Endothelial cell of umbilical vein (primary cell): ENCODE measurements at regions not wholly inside any gene's neighbourhood (a gene's known extent, or its start where the extent isn't known, plus 50 kb on each side); places are given as distances from the start of the nearest gene placed in this dataset.

Experiments used
- BruUV-seq: library from RNA; stranded (reverse); fragments of 400-500 nt; replicated peaks from 2 replicates; lab custom pipeline; 2021; lab: Mats Ljungman, UMichigan
- CTCF ChIA-PET: fragments of 300-600, 350-600 bp; sonication (Branson Sonifier 250); formaldehyde crosslinking; loops from one replicate; lab custom pipeline; 2021; ENCODE audit warnings: antibody characterized with exemption, inconsistent platforms; lab: Charles Lee
- POLR2A ChIA-PET: fragments of 300-600, 350-600 bp; sonication (Branson Sonifier 250); formaldehyde crosslinking; loops from one replicate; lab custom pipeline; 2021; ENCODE audit warnings: antibody characterized with exemption, inconsistent platforms; lab: Charles Lee
- DNase-seq: peaks from one replicate; pipeline ENCODE4 v3.0.0-alpha.2; 2011; ENCODE audit warnings: low read depth, low spot score
- FAIRE-seq: peaks from 2 replicates; lab custom pipeline; 2011; peaks lifted over from hg19 to GRCh38; lab: Jason Lieb, UNC
- H2AFZ ChIP-seq: 2 replicates; pipeline ENCODE4 v1.6.0; 2012; ENCODE audit warnings: low read depth, low read length, control low read depth, inconsistent platforms
- H3K27ac ChIP-seq: 2 replicates; pipeline ENCODE4 v1.5.1; 2011; ENCODE audit warnings: low read depth, mild to moderate bottlenecking, control low read depth, low read length, moderate library complexity; ENCODE audit not compliant: insufficient read depth
- H3K27me3 ChIP-seq, 2 experiments: 2 replicates each; pipeline versions ENCODE4 v1.6.0 to v1.6.1; 2011; ENCODE audit warnings: low read length in 2 of 2, mixed read lengths in 1 of 2; ENCODE audit not compliant: control insufficient read depth in 2 of 2, insufficient read depth in 2 of 2
- H3K36me3 ChIP-seq, 2 experiments: 2 replicates in 1 of 2; 3 replicates in 1 of 2; pipeline ENCODE4 v1.5.1; 2011; ENCODE audit warnings: low read length in 2 of 2, mild to moderate bottlenecking in 1 of 2, moderate library complexity in 1 of 2; ENCODE audit not compliant: control insufficient read depth in 2 of 2, insufficient read depth in 2 of 2; ENCODE audit errors: extremely low read depth in 1 of 2
- H3K4me1 ChIP-seq: 3 replicates; pipeline ENCODE4 v1.5.1; 2011; ENCODE audit warnings: mild to moderate bottlenecking, low read length; ENCODE audit not compliant: control insufficient read depth, insufficient read depth; ENCODE audit errors: extremely low read depth
- H3K4me2 ChIP-seq: 2 replicates; pipeline ENCODE4 v1.6.1; 2011; ENCODE audit warnings: low read length, control low read depth, mixed read lengths; ENCODE audit not compliant: insufficient read depth
- H3K4me3 ChIP-seq, 3 experiments: fragments of 200-600 bp in 1 of 3; sonication (generic), shearing (Covaris generic) in 1 of 3; replicated peaks in 1 of 3; 2 replicates each; pipeline ENCODE4 v1.5.1; 2011 to 2016; ENCODE audit warnings: control low read depth in 3 of 3, low read length in 3 of 3, mild to moderate bottlenecking in 2 of 3, inconsistent platforms in 1 of 3, low read depth in 1 of 3, moderate library complexity in 1 of 3; ENCODE audit not compliant: insufficient read depth in 1 of 3
- H3K79me2 ChIP-seq: 2 replicates; pipeline ENCODE4 v1.6.0; 2012; ENCODE audit warnings: low read length, inconsistent platforms; ENCODE audit not compliant: control insufficient read depth, insufficient read depth
- H3K9ac ChIP-seq: replicated peaks from 2 replicates; pipeline ENCODE3; 2011; ENCODE audit warnings: low read length, control low read depth; ENCODE audit not compliant: insufficient read depth; ENCODE audit errors: extremely low read depth
- H3K9me1 ChIP-seq: replicated peaks from 3 replicates; pipeline ENCODE4 v1.6.0; 2011; ENCODE audit warnings: mild to moderate bottlenecking, low read length; ENCODE audit not compliant: control insufficient read depth, insufficient read depth; ENCODE audit errors: extremely low read depth
- H3K9me3 ChIP-seq: replicated peaks from 2 replicates; pipeline ENCODE4 v1.5.1; 2012; ENCODE audit warnings: low read length, inconsistent platforms; ENCODE audit not compliant: control insufficient read depth, insufficient read depth
- H4K20me1 ChIP-seq: replicated peaks from 2 replicates; pipeline ENCODE3; 2011; ENCODE audit warnings: mild to moderate bottlenecking, low read length; ENCODE audit not compliant: control insufficient read depth, insufficient read depth; ENCODE audit errors: extremely low read depth
- EZH2 ChIP-seq: IDR thresholded peaks from 2 replicates; pipeline ENCODE4 v1.6.1; 2012; ENCODE audit warnings: borderline replicate concordance, low read depth, mild to moderate bottlenecking, moderate library complexity, low read length, inconsistent platforms; ENCODE audit not compliant: severe bottlenecking
- FOS ChIP-seq: IDR thresholded peaks from 2 replicates; pipeline ENCODE4 v1.6.1; 2011; ENCODE audit warnings: mild to moderate bottlenecking, low read length, moderate library complexity, borderline replicate concordance; ENCODE audit not compliant: insufficient read depth
- GATA2 ChIP-seq: IDR thresholded peaks from 2 replicates; pipeline ENCODE4 v1.7.0; 2011; ENCODE audit warnings: low read depth, mild to moderate bottlenecking, moderate library complexity, mixed read lengths, low read length; ENCODE audit not compliant: insufficient read length, insufficient read depth
- JUN ChIP-seq: IDR thresholded peaks from 2 replicates; pipeline ENCODE4 v1.6.1; 2011; ENCODE audit warnings: borderline replicate concordance, low read depth; ENCODE audit not compliant: insufficient read length, insufficient read depth
- MYC ChIP-seq: IDR thresholded peaks from one replicate; pipeline ENCODE4 v1.6.1; 2011; ENCODE audit warnings: mild to moderate bottlenecking, low read depth, low read length
- POLR2A ChIP-seq: IDR thresholded peaks from 2 replicates; pipeline ENCODE4 v1.6.1; 2012; ENCODE audit warnings: low read depth, mild to moderate bottlenecking, control low read depth, low read length
- POLR2AphosphoS5 ChIP-seq: IDR thresholded peaks from 2 replicates; pipeline ENCODE4 v1.6.1; 2012; ENCODE audit warnings: low read depth, mild to moderate bottlenecking, control low read depth, low read length, moderate library complexity; ENCODE audit not compliant: insufficient read depth
- dilution Hi-C: fragments of 300-500 bp; cut with MboI; formaldehyde crosslinking; loops from one replicate; pipeline ENCODE4 v1.15.0; 2019; ENCODE audit warnings: low sequenced_read_pairs; ENCODE audit not compliant: extremely low pct_ligation_motif_present
- intact Hi-C: fragments of 100-400 bp; cut with micrococcal nuclease; formaldehyde crosslinking; loops from one replicate; pipeline ENCODE4 v1.10.0; 2022
- TF ChIP-seq, protein P1 (sequence below), 2 donors: IDR thresholded peaks; 1 replicate in 1 of 2; 2 replicates in 1 of 2; pipeline ENCODE4 v1.5.1; 2011; ENCODE audit warnings: low read length in 2 of 2, mild to moderate bottlenecking in 2 of 2, moderate library complexity in 2 of 2, control low read depth in 1 of 2, inconsistent platforms in 1 of 2, low read depth in 1 of 2; ENCODE audit not compliant: insufficient read depth in 1 of 2; ENCODE audit errors: extremely low read depth in 1 of 2
- TF ChIP-seq, protein P2 (sequence below): IDR thresholded peaks from 2 replicates; pipeline ENCODE4 v1.6.1; 2011; ENCODE audit not compliant: insufficient read depth, insufficient read length

DNA sequence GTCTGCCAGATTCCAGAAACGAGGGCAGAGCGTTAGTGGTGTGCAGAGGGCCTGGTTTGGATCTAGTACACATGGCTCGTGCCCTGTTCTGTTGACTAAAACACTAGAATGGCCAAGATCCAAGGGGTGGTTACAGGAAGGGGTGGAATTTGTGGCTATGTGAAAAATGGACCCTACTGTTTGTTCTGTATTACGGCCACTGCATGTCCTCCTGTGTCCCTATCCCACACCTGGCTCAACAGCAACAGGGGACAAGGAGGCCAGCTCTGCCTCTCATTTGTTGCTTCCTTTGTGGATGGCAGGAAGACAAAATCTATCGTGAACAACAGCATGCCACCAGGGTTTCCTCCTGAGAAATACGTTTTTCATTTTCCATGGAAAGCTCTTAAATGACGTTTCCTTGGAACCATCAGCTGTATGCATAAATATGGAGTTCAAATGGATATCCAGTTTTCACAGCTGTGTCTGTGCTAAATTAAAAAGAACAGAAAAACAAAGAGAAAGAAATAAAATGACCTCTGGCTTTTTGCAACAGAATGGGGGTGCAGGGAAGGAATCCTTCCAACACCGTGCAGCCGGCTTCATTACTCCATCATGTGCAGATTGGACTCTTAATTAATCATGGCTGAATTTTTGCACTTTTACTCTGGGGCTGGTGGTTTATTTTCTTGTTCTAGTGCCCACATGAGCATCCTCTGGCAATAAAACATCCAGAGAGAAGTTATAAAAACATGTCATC is 318.9 kb downstream of the CXCL12 start:
- TF ChIP-seq, protein P1, sequence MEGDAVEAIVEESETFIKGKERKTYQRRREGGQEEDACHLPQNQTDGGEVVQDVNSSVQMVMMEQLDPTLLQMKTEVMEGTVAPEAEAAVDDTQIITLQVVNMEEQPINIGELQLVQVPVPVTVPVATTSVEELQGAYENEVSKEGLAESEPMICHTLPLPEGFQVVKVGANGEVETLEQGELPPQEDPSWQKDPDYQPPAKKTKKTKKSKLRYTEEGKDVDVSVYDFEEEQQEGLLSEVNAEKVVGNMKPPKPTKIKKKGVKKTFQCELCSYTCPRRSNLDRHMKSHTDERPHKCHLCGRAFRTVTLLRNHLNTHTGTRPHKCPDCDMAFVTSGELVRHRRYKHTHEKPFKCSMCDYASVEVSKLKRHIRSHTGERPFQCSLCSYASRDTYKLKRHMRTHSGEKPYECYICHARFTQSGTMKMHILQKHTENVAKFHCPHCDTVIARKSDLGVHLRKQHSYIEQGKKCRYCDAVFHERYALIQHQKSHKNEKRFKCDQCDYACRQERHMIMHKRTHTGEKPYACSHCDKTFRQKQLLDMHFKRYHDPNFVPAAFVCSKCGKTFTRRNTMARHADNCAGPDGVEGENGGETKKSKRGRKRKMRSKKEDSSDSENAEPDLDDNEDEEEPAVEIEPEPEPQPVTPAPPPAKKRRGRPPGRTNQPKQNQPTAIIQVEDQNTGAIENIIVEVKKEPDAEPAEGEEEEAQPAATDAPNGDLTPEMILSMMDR (IDR thresholded peaks at IDR 0.05; ENCODE audit: extremely low read depth in 1 of 2, insufficient read depth in 1 of 2, low read depth in 1 of 2, low read length in 2 of 2) = no peak
- TF ChIP-seq MYC (no peak), JUN (no peak), POLR2AphosphoS5 (no peak), FOS (no peak), GATA2 (no peak), POLR2A (no peak), EZH2 (no peak)
- TF ChIP-seq, protein P2, sequence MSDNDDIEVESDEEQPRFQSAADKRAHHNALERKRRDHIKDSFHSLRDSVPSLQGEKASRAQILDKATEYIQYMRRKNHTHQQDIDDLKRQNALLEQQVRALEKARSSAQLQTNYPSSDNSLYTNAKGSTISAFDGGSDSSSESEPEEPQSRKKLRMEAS = no peak
- Histone ChIP-seq H3K4me3 (no peak overlapping the region), H3K36me3 (no peaks in the 10 kb centered on the region), H3K79me2 (no peaks in the 10 kb centered on the region), H3K27ac (no peak overlapping the region), H3K9me1 (no peaks in the 10 kb centered on the region), H4K20me1 (no peaks in the 10 kb centered on the region), H3K9ac (no peak overlapping the region), H3K27me3 (no peaks in the 10 kb centered on the region), H2AFZ (no peak overlapping the region), H3K4me2 (no peak overlapping the region), H3K4me1 (no peaks in the 10 kb centered on the region), H3K9me3 (no peaks in the 10 kb centered on the region)
- FAIRE-seq = no peak
- ChIA-PET POLR2A (no interaction called here), CTCF (no interaction called here)
- intact Hi-C loops = no loop called here
- DNase-seq = no peak
- dilution Hi-C loops = no loop called here
- BruUV-seq = no TSS peak
